SK-N-SH (cell line): ENCODE measurements at regions not wholly inside any gene's neighbourhood (a gene's known extent, or its start where the extent isn't known, plus 50 kb on each side); places are given as distances from the start of the nearest gene placed in this dataset.

Source experiments
- CTCF ChIA-PET: fragments of 300-600, 350-600 bp; formaldehyde crosslinking; extraction: SDS; loops from one replicate; lab custom pipeline; 2021; lab: Yijun Ruan, JAX
- POLR2A ChIA-PET: fragments of 350-600 bp; sonication (Branson Sonifier 250); formaldehyde crosslinking; extraction: SDS; loops from one replicate; lab custom pipeline; 2020; ENCODE audit warnings: antibody characterized with exemption, inconsistent platforms; lab: Yijun Ruan, JAX
- DNase-seq: peaks from one replicate; pipeline ENCODE4 v3.0.0; 2012
- H2AFZ ChIP-seq: fragments of 200-600 bp; sonication (generic); 2 replicates; pipeline ENCODE4 v1.8.1; 2016; ENCODE audit warnings: antibody characterized with exemption, mild to moderate bottlenecking, low read depth
- H3F3A ChIP-seq: fragments of 200-600 bp; sonication (generic); replicated peaks from 2 replicates; pipeline ENCODE3; 2016; ENCODE audit warnings: antibody characterized with exemption, mild to moderate bottlenecking; ENCODE audit not compliant: insufficient read depth
- H3K27ac ChIP-seq, 2 experiments: fragments of 200-500 bp in 1 of 2; fragments of 200-600 bp in 1 of 2; sonication (Bioruptor generic) in 1 of 2; sonication (generic), shearing (Covaris generic) in 1 of 2; 2 replicates each; pipeline versions ENCODE4 v1.5.1 to v1.6.1; 2014 to 2016; ENCODE audit warnings: low read depth in 2 of 2, inconsistent platforms in 1 of 2, low read length in 1 of 2, mild to moderate bottlenecking in 1 of 2, mixed read lengths in 1 of 2
- H3K27me3 ChIP-seq: fragments of 200-600 bp; sonication (generic), shearing (Covaris generic); 2 replicates; pipeline ENCODE4 v1.6.1; 2016; ENCODE audit warnings: mixed run types; ENCODE audit not compliant: insufficient read depth
- H3K36me3 ChIP-seq, 2 experiments: fragments of 200-500 bp in 1 of 2; fragments of 200-600 bp in 1 of 2; sonication (Bioruptor generic) in 1 of 2; sonication (generic) in 1 of 2; replicated peaks in 1 of 2; 2 replicates each; pipeline versions ENCODE3 to v1.5.1; 2014 to 2016; ENCODE audit warnings: low read length in 1 of 2, mild to moderate bottlenecking in 1 of 2; ENCODE audit not compliant: insufficient read depth in 2 of 2, control insufficient read depth in 1 of 2
- H3K4me1 ChIP-seq, 2 experiments: fragments of 200-500 bp in 1 of 2; fragments of 200-600 bp in 1 of 2; sonication (Bioruptor generic) in 1 of 2; sonication (generic), shearing (Covaris generic) in 1 of 2; 2 replicates each; pipeline versions ENCODE4 v1.5.1 to v1.6.1; 2014 to 2016; ENCODE audit warnings: low read depth in 1 of 2, low read length in 1 of 2, mixed run types in 1 of 2; ENCODE audit not compliant: insufficient read depth in 2 of 2, control insufficient read depth in 1 of 2
- H3K4me2 ChIP-seq: fragments of 200-600 bp; sonication (generic), shearing (Covaris generic); 2 replicates; pipeline ENCODE4 v1.6.1; 2017; ENCODE audit warnings: mixed run types
- H3K4me3 ChIP-seq, 2 experiments: fragments of 200-500 bp in 1 of 2; fragments of 200-600 bp in 1 of 2; sonication (Bioruptor generic) in 1 of 2; sonication (generic), shearing (Covaris generic) in 1 of 2; 2 replicates each; pipeline versions ENCODE4 v1.5.1 to v1.8.1; 2014 to 2016; ENCODE audit warnings: low read depth in 2 of 2, inconsistent platforms in 1 of 2, low read length in 1 of 2, mild to moderate bottlenecking in 1 of 2, mixed read lengths in 1 of 2, moderate library complexity in 1 of 2
- H3K79me2 ChIP-seq: fragments of 200-600 bp; sonication (generic); 2 replicates; pipeline ENCODE4 v1.8.1; 2017; ENCODE audit warnings: mild to moderate bottlenecking; ENCODE audit not compliant: insufficient read depth
- H3K9ac ChIP-seq: fragments of 200-600 bp; sonication (generic); 2 replicates; pipeline ENCODE4 v1.6.1; 2017; ENCODE audit warnings: mixed run types
- H3K9me2 ChIP-seq: fragments of 200-600 bp; sonication (generic); 2 replicates; pipeline ENCODE4 v1.6.1; 2017; ENCODE audit warnings: mixed run types
- H3K9me3 ChIP-seq: fragments of 200-600 bp; sonication (generic); 2 replicates; pipeline ENCODE4 v1.6.1; 2017; ENCODE audit warnings: mixed run types, mild to moderate bottlenecking, moderate library complexity
- H4K20me1 ChIP-seq: fragments of 200-600 bp; sonication (generic); 2 replicates; pipeline ENCODE4 v1.6.1; 2017; ENCODE audit warnings: mild to moderate bottlenecking, mixed run types; ENCODE audit not compliant: insufficient read depth
- CHD2 ChIP-seq: fragments of 150-350 bp; IDR thresholded peaks from 2 replicates; pipeline ENCODE4 v1.6.1; 2018; ENCODE audit warnings: low read length; ENCODE audit not compliant: partially characterized antibody
- EP300 ChIP-seq, 2 experiments: IDR thresholded peaks; 2 replicates each; pipeline versions ENCODE4 v1.4.0 to v1.6.1; 2012; ENCODE audit warnings: borderline replicate concordance in 1 of 2, low read depth in 1 of 2, low read length in 1 of 2
- FOSL2 ChIP-seq: IDR thresholded peaks from 2 replicates; pipeline ENCODE4 v1.4.0; 2012; ENCODE audit warnings: low read depth, mild to moderate bottlenecking, moderate library complexity, borderline replicate concordance
- FOXJ3 ChIP-seq: sonication (generic); formaldehyde crosslinking; IDR thresholded peaks from 2 replicates; pipeline ENCODE4 v1.5.1; 2020; ENCODE audit warnings: mild to moderate bottlenecking, missing genetic modification reagents
- GABPA ChIP-seq: IDR thresholded peaks from 2 replicates; pipeline ENCODE4 v1.4.0; 2012; ENCODE audit warnings: low read depth, mild to moderate bottlenecking
- GATA2 ChIP-seq: sonication (generic); formaldehyde crosslinking; IDR thresholded peaks from 2 replicates; pipeline ENCODE4 v1.5.0; 2020; ENCODE audit warnings: mild to moderate bottlenecking, missing genetic modification reagents
- IRF3 ChIP-seq: fragments of 150-350 bp; IDR thresholded peaks from 2 replicates; pipeline ENCODE4 v1.6.1; 2016; ENCODE audit warnings: mild to moderate bottlenecking, low read depth, low read length
- JUND ChIP-seq: IDR thresholded peaks from 2 replicates; pipeline ENCODE4 v1.4.0; 2012
- MXI1 ChIP-seq: IDR thresholded peaks from 2 replicates; pipeline ENCODE4 v1.6.1; 2012; ENCODE audit warnings: mild to moderate bottlenecking, low read depth, low read length, improper control_type of control experiment
- NFIC ChIP-seq: IDR thresholded peaks from 2 replicates; pipeline ENCODE4 v1.4.0; 2012; ENCODE audit warnings: borderline replicate concordance
- PBX3 ChIP-seq: IDR thresholded peaks from 2 replicates; pipeline ENCODE4; 2012
- RAD21 ChIP-seq: IDR thresholded peaks from 2 replicates; pipeline ENCODE4 v1.6.1; 2012; ENCODE audit warnings: mild to moderate bottlenecking, low read length
- RCOR1 ChIP-seq: fragments of 150-350 bp; IDR thresholded peaks from 2 replicates; pipeline ENCODE4 v1.6.1; 2017; ENCODE audit warnings: antibody characterized with exemption, low read length
- RFX5 ChIP-seq: IDR thresholded peaks from 2 replicates; pipeline ENCODE4 v1.6.1; 2012; ENCODE audit warnings: mild to moderate bottlenecking, improper control_type of control experiment, low read length
- RXRA ChIP-seq: IDR thresholded peaks from 2 replicates; pipeline ENCODE4 v1.4.0; 2012; ENCODE audit warnings: low read depth, mild to moderate bottlenecking, borderline replicate concordance
- SIN3A ChIP-seq: IDR thresholded peaks from 2 replicates; pipeline ENCODE4 v1.6.1; 2012; ENCODE audit warnings: low read depth, mild to moderate bottlenecking, low read length, moderate library complexity, borderline replicate concordance
- SMC3 ChIP-seq: IDR thresholded peaks from 2 replicates; pipeline ENCODE4 v1.6.1; 2012; ENCODE audit warnings: low read depth, low read length, improper control_type of control experiment
- TAF1 ChIP-seq: IDR thresholded peaks from 2 replicates; pipeline ENCODE4 v1.6.1; 2012; ENCODE audit warnings: low read depth, mild to moderate bottlenecking, low read length, moderate library complexity, borderline replicate concordance
- TCF12 ChIP-seq: IDR thresholded peaks from 2 replicates; pipeline ENCODE4 v1.4.0; 2012
- TEAD4 ChIP-seq: IDR thresholded peaks from 2 replicates; pipeline ENCODE4 v1.4.0; 2012; ENCODE audit warnings: mild to moderate bottlenecking, borderline replicate concordance; ENCODE audit not compliant: insufficient read depth
- USF2 ChIP-seq: fragments of 150-350 bp; IDR thresholded peaks from 2 replicates; pipeline ENCODE4 v1.6.1; 2017; ENCODE audit warnings: antibody characterized with exemption, low read length, low read depth, borderline replicate concordance
- YY1 ChIP-seq: IDR thresholded peaks from 2 replicates; pipeline ENCODE4 v1.4.0; 2012; ENCODE audit warnings: low read depth, mild to moderate bottlenecking
- WGBS: methylation state at CpG from one replicate; pipeline ENCODE4 v1.1.6; 2017; ENCODE audit warnings: low lambda C conversion rate; 5-methylcytosine and 5-hydroxymethylcytosine counted together
- TF ChIP-seq, protein P1 (sequence below): IDR thresholded peaks from 2 replicates; pipeline ENCODE4 v1.4.0; 2012; ENCODE audit warnings: low read depth, borderline replicate concordance
- TF ChIP-seq, protein P2 (sequence below): IDR thresholded peaks from 2 replicates; pipeline ENCODE4 v1.4.0; 2012; ENCODE audit warnings: low read depth

- TF ChIP-seq USF2 = no peak
- peak; percentile 27; the same call in 1 of the 2 replicates for TF ChIP-seq FOSL2
- TF ChIP-seq RXRA = no peak
- no peak; the same call in 1 of the 2 replicates for TF ChIP-seq NFIC
- TF ChIP-seq RFX5 = no peak
- TF ChIP-seq TEAD4 = peak; percentile 94
- TF ChIP-seq FOXJ3 = peak; percentile 90; the same call in 1 of the 2 replicates
- TF ChIP-seq CHD2 = peak; percentile 93
- TF ChIP-seq, protein P1, sequence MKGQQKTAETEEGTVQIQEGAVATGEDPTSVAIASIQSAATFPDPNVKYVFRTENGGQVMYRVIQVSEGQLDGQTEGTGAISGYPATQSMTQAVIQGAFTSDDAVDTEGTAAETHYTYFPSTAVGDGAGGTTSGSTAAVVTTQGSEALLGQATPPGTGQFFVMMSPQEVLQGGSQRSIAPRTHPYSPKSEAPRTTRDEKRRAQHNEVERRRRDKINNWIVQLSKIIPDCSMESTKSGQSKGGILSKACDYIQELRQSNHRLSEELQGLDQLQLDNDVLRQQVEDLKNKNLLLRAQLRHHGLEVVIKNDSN = 0 out of 2 replicates have a peak, but pooled peaks have one; percentile 28
- TF ChIP-seq YY1 = no peak
- peak; percentile 68; the same call in 1 of the 2 replicates for TF ChIP-seq SIN3A
- peak; percentile 48 for TF ChIP-seq RAD21
- TF ChIP-seq EP300 (IDR thresholded peaks at IDR 0.05; ENCODE audit: borderline replicate concordance in 1 of 2, low read depth in 1 of 2, low read length in 1 of 2) = peak; percentile 72 to 100
- TF ChIP-seq IRF3 = no peak
- peak; percentile 94 for TF ChIP-seq PBX3
- no peak for TF ChIP-seq GABPA
Observed at GRCh38 chr13:109345433-109345941, 440.9 kb downstream of the IRS2 start (continued).

- Histone ChIP-seq H3F3A (peaks cover 31% of the 10 kb centered on the region), H3K9me3 (no peaks in the 10 kb centered on the region), H3K36me3 (no peaks in the 10 kb centered on the region), H2AFZ (peak overlapping the region; percentile 16; the same call in 1 of the 2 replicates), H3K4me2 (peak overlapping the region; percentile 51; the same call in 1 of the 2 replicates), H3K4me1 (peaks cover 22 to 28% of the 10 kb centered on the region in 2 experiments), H3K27ac (peak overlapping the region; percentile 67 to 100), H3K9ac (peak overlapping the region; percentile 33; the same call in 1 of the 2 replicates), H3K9me2 (no peaks in the 10 kb centered on the region), H3K79me2 (no peaks in the 10 kb centered on the region), H4K20me1 (no peaks in the 10 kb centered on the region), H3K4me3 (no peak overlapping the region), H3K27me3 (no peaks in the 10 kb centered on the region)
- WGBS = 19% methylated on average over 9 of the region's 9 CpGs
- DNase-seq = peak; percentile 37
- TF ChIP-seq TCF12 = peak; percentile 45
- no peak for TF ChIP-seq TAF1
- no peak for TF ChIP-seq GATA2 (CRISPR knock-in tag)
- TF ChIP-seq NFIC = no peak
- no peak for TF ChIP-seq PBX3
- no peak for TF ChIP-seq MXI1
- no peak for TF ChIP-seq SMC3
- TF ChIP-seq RXRA = no peak
- no peak for TF ChIP-seq RCOR1
- TF ChIP-seq JUND = peak; percentile 32; the same call in 1 of the 2 replicates
- TF ChIP-seq TEAD4 = peak; percentile 50; the same call in 1 of the 2 replicates
- TF ChIP-seq CHD2 = peak; percentile 5
- TF ChIP-seq, protein P2, sequence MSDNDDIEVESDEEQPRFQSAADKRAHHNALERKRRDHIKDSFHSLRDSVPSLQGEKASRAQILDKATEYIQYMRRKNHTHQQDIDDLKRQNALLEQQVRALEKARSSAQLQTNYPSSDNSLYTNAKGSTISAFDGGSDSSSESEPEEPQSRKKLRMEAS = 0 out of 2 replicates have a peak, but pooled peaks have one; percentile 27
- CTCF ChIA-PET = interaction anchor here (0.9 to 2.9 kb wide), 6 partner anchors 10 to 440 kb away, joined by 3 to 18 read pairs (median 4); no protein-coding TSS in a partner anchor
- POLR2A ChIA-PET = interaction anchor here (1.2 to 2.8 kb wide), 4 partner anchors 10 to 439 kb away, joined by 4 to 10 read pairs (median 7); no protein-coding TSS in a partner anchor
Observed at GRCh38 chr13:109344552-109345157, 441.7 kb downstream of the IRS2 start.
